Prostate gland (tissue), 2 donors: ENCODE measurements at regions not wholly inside any gene's neighbourhood (a gene's known extent, or its start where the extent isn't known, plus 50 kb on each side); places are given as distances from the start of the nearest gene placed in this dataset.

Experiments used
- DNase-seq: peaks from one replicate; pipeline ENCODE4 v3.0.0-alpha.2; 2019; ENCODE audit warnings: low spot score
- H3K27ac ChIP-seq, 2 donors: fragments of 200-600 bp; sonication (generic); 2 replicates each; pipeline ENCODE4 v1.5.1; 2017 to 2019
- H3K27me3 ChIP-seq: fragments of 200-600 bp; sonication (generic); replicated peaks from 2 replicates; pipeline ENCODE4 v1.5.1; 2019; ENCODE audit not compliant: insufficient read depth
- H3K36me3 ChIP-seq, 2 donors: fragments of 200-600 bp; sonication (generic); 1 replicate in 1 of 2; 2 replicates in 1 of 2; pipeline versions ENCODE4 v1.5.1 to v1.8.1; 2017 to 2019
- H3K4me1 ChIP-seq: fragments of 200-600 bp; sonication (generic); replicated peaks from 2 replicates; pipeline ENCODE4 v1.5.1; 2019
- H3K4me3 ChIP-seq, 2 donors: fragments of 200-600 bp; sonication (generic); 2 replicates each; pipeline ENCODE4 v1.5.1; 2017 to 2019
- H3K9me3 ChIP-seq: fragments of 200-600 bp; sonication (generic); 2 replicates; pipeline ENCODE4 v1.5.1; 2017
- POLR2A ChIP-seq: fragments of 450-650 bp; IDR thresholded peaks from one replicate; pipeline ENCODE4 v1.6.1; 2016; ENCODE audit warnings: antibody characterized with exemption, mild to moderate bottlenecking
- POLR2AphosphoS5 ChIP-seq: sonication (generic); formaldehyde crosslinking; IDR thresholded peaks from one replicate; pipeline ENCODE4 v1.6.1; 2017; ENCODE audit warnings: antibody characterized with exemption
- WGBS: methylation state at CpG from one replicate; pipeline ENCODE4 v1.1.5; 2018; 5-methylcytosine and 5-hydroxymethylcytosine counted together
- intact Hi-C: fragments of 100-400 bp; cut with DNase I; formaldehyde crosslinking; loops from one replicate; pipeline ENCODE4 v1.14.2; 2022
- TF ChIP-seq, protein P1 (sequence below), 4 experiments: fragments of 200-600 bp in 2 of 4; fragments of 450-650 bp in 2 of 4; sonication (generic) in 2 of 4; IDR thresholded peaks; 1 replicate in 3 of 4; 2 replicates in 1 of 4; pipeline ENCODE4 v1.5.1; 2016 to 2019; ENCODE audit warnings: antibody characterized with exemption in 4 of 4, mild to moderate bottlenecking in 2 of 4, moderate library complexity in 2 of 4

DNA sequence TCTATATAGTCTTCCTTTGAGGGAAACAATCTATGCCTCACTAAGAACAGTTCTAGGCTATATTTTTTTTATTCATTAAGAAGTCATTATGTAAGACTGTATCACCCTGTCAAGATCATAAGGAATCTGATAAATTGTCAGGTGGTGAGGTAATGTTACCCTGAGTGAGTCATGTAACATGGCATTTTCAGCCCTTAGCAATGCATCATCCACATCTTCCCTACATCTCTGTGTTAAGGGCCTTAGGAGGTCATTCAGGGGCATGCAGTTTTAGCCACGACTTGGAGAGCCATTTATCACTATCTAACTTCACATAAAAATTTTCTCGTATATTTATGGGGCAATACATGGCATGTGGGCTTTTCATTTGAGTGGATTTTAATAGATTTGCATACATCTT is 924.5 kb upstream of the MBL2 start:
- Histone ChIP-seq H3K4me3 (no peak overlapping the region), H3K9me3 (no peaks in the 10 kb centered on the region), H3K4me1 (no peaks in the 10 kb centered on the region), H3K27me3 (no peaks in the 10 kb centered on the region), H3K27ac (no peak overlapping the region), H3K36me3 (no peaks in the 10 kb centered on the region)
- intact Hi-C loops, result no loop called here
- no peak for TF ChIP-seq POLR2A
- TF ChIP-seq, protein P1, sequence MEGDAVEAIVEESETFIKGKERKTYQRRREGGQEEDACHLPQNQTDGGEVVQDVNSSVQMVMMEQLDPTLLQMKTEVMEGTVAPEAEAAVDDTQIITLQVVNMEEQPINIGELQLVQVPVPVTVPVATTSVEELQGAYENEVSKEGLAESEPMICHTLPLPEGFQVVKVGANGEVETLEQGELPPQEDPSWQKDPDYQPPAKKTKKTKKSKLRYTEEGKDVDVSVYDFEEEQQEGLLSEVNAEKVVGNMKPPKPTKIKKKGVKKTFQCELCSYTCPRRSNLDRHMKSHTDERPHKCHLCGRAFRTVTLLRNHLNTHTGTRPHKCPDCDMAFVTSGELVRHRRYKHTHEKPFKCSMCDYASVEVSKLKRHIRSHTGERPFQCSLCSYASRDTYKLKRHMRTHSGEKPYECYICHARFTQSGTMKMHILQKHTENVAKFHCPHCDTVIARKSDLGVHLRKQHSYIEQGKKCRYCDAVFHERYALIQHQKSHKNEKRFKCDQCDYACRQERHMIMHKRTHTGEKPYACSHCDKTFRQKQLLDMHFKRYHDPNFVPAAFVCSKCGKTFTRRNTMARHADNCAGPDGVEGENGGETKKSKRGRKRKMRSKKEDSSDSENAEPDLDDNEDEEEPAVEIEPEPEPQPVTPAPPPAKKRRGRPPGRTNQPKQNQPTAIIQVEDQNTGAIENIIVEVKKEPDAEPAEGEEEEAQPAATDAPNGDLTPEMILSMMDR (IDR thresholded peaks at IDR 0.05), result no peak
- no peak for DNase-seq
- 39% methylated on average over 2 of the region's 2 CpGs for WGBS

DNA sequence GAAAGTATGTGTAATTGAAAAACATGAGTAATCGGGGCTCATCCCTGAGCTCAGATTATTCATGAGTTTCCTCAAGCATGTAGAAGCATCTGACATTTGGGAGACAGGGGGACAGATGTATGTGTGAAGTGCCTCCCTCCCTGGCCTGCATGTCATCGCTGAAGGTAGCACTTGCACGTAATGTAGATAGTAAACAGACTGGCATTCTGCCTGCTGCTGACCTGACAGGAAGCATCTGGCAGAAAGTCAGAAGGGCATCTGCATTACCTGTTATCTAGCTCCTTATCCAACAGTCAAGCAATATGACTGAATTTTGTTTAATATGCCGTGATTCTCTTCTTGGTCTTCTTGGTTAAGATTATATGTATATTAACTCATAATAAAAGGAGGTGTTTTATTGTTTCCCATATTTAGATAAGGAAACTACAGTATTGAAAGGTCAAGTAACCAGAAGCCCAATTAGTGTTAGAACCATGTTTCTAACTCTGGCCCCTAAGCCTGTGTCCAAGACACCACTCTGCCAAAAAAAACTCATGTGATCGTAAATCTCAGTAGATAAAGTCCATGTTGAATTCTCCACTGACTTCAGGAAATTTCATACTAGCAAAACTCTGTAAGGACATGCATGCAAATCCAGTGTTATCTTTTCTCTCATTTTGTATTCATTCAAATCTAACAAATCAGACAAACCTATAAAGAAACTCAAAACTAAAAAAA is 918.1 kb upstream of the MBL2 start:
- H3K27ac ChIP-seq, result no peak overlapping the region
- H3K4me3 ChIP-seq, result no peak overlapping the region
- 51% methylated on average over 5 of the region's 5 CpGs for WGBS
- H3K4me1 ChIP-seq, result no peaks in the 10 kb centered on the region
- TF ChIP-seq POLR2AphosphoS5 (no peak), POLR2A (no peak)
- TF ChIP-seq, protein P1 (IDR thresholded peaks at IDR 0.05), result no peak
- no peaks in the 10 kb centered on the region for H3K36me3 ChIP-seq
- no peak for DNase-seq
- no peaks in the 10 kb centered on the region for H3K9me3 ChIP-seq
- intact Hi-C loops, result no loop called here
- no peaks in the 10 kb centered on the region for H3K27me3 ChIP-seq

DNA sequence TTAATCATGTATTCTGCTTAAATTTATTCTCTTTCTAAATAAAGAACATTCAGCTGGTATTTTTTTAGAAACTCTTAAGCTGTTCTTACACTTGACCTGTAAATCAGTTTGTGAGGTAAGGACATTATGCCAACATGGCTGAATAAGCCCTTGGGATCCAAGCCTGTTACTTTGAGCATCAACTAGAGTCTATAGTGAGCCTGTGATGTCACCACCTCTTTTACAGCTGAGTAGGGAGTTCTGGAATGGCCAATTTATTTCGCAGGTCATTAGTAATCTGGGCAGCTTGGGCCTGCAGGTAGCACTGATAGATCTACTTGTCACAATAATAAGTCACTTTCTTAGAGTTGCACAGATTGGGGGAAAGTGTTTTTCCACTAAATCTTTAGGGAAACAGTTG is 915.2 kb upstream of the MBL2 start:
- TF ChIP-seq, protein P1 (IDR thresholded peaks at IDR 0.05), result no peak
- no peak for TF ChIP-seq POLR2AphosphoS5
- no peak for TF ChIP-seq POLR2A
- WGBS, result 90% methylated on average over 1 of the region's 1 CpG
- no peak overlapping the region for H3K4me3 ChIP-seq
- no peaks in the 10 kb centered on the region for H3K4me1 ChIP-seq
- no peak overlapping the region for H3K27ac ChIP-seq
- intact Hi-C loops, result no loop called here
- H3K9me3 ChIP-seq, result no peaks in the 10 kb centered on the region
- DNase-seq, result no peak
- H3K27me3 ChIP-seq, result no peaks in the 10 kb centered on the region
- H3K36me3 ChIP-seq, result no peaks in the 10 kb centered on the region

DNA sequence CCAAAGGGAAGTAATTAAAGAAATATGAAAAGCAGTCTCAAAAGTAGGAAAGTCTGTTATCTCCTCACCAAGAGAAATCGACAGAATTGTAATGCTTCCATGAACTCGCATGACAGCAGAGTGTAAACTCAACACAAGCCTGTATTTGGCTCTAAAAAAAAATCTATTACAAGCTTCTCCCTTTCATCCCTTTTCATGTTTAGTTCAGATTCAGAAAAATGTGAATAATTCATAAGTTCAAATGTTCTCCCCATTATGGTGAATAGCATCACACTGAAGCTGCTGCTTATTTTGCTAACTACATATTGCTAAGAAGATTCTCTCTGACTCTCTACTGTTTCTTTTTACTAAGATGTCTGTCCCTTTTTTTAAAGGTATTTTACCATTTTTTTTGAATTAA is 910.3 kb upstream of the MBL2 start:
- intact Hi-C loops, result no loop called here
- DNase-seq, result no peak

DNA sequence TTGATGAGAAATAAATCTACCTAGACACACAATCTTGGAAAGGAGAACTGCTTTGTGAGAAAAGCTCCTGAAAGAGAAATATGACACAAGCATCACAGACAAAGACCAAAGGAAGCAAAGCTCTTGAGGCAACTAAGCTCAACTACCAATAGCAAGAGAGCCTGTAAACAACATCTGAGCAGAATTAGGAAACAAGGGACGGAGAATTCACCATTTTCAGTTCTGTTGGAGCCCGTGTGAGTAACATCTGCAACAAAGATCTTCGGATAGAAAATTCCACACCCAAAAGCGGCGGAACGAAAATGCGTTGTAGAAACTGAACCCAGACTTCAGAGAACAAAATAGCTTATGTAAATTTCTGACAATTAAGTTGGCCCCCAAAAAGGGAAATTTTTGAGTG is 909.9 kb upstream of the MBL2 start:
- 89% methylated on average over 7 of the region's 7 CpGs for WGBS
- no peaks in the 10 kb centered on the region for H3K4me1 ChIP-seq
- no peaks in the 10 kb centered on the region for H3K36me3 ChIP-seq
- TF ChIP-seq POLR2A (no peak), POLR2AphosphoS5 (no peak)
- TF ChIP-seq, protein P1 (IDR thresholded peaks at IDR 0.05), result no peak
- no peaks in the 10 kb centered on the region for H3K27me3 ChIP-seq
- intact Hi-C loops, result no loop called here
- H3K9me3 ChIP-seq, result no peaks in the 10 kb centered on the region
- no peak for DNase-seq
- H3K27ac ChIP-seq, result no peak overlapping the region
- H3K4me3 ChIP-seq, result no peak overlapping the region

More for the DNA sequence above, 910.3 kb upstream of the MBL2 start:
- 92% methylated on average over 2 of the region's 2 CpGs for WGBS
- Histone ChIP-seq H3K27me3 (no peaks in the 10 kb centered on the region), H3K27ac (no peak overlapping the region), H3K4me3 (no peak overlapping the region), H3K9me3 (no peaks in the 10 kb centered on the region), H3K36me3 (no peaks in the 10 kb centered on the region), H3K4me1 (no peaks in the 10 kb centered on the region)
- TF ChIP-seq, protein P1 (IDR thresholded peaks at IDR 0.05), result no peak
- no peak for TF ChIP-seq POLR2AphosphoS5
- TF ChIP-seq POLR2A, result no peak
